ENCODE measurements at regions not wholly inside any gene's neighbourhood (a gene's known extent, or its start where the extent isn't known, plus 50 kb on each side); places are given as distances from the start of the nearest gene placed in this dataset.
"Not testable (repeated sequence)": the region's sequence is repeated elsewhere in the genome, so short reads cannot be mapped to it uniquely, and the experiment has no call there.

DNA sequence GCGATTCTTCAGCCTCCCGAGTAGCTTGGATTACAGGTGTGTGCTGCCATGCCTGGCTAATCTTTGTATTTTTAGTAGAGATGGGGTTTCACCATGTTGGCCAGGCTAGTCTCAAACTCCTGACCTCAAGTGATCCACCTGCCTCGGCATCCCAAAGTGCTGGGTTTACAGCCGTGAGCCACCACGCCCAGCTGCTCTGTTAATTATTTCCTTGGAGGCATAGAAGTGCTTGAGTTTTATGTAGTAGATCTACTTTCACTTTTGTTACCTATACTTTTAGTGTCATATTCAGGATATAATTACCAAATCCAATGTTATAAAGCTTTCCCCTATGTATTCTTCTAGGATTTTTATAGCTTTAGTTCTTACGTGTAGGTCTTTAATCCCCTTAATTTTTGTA, 1093.0 kb downstream of the GATA3 start:
- H3K27ac ChIP-seq = no peak overlapping the region
- H3K27me3 ChIP-seq = no peaks in the 10 kb centered on the region
- TF ChIP-seq Cebpa-rat (IDR thresholded peaks at IDR 0.05) = no peak
- no peaks in the 10 kb centered on the region for H3K9me3 ChIP-seq (replicated peaks in 1 of 11)
- H4K20me1 ChIP-seq = no peaks in the 10 kb centered on the region
- H3K9ac ChIP-seq = no peak overlapping the region
- no peak overlapping the region for H3K4me3 ChIP-seq
- no peak overlapping the region for H3K4me2 ChIP-seq
- H3K36me3 ChIP-seq = no peaks in the 10 kb centered on the region
- no peaks in the 10 kb centered on the region for H3K4me1 ChIP-seq

DNA sequence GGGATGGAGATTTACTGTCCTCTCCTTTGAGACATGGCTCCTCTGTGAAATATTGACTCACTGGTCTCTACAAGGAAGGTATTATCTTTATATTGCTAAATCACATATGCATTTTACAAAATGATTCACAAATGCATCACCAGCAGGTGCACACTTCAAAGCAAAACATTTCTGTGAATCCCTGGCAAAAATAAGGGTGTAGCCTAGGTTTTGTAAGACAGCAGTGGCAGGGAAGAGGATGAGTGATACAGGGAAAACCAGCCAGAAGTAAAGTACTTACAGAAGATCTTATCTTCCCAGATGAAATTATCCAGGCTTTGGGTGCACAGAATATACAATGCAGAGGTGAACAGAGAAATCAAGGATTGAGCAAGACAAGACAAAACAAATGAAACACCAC, 1094.6 kb downstream of the GATA3 start:
- TF ChIP-seq Cebpa-rat (IDR thresholded peaks at IDR 0.05) = no peak
- Histone ChIP-seq H3K4me2 (no peak overlapping the region), H3K36me3 (no peaks in the 10 kb centered on the region), H3K9ac (no peak overlapping the region), H4K20me1 (no peaks in the 10 kb centered on the region), H3K27ac (no peak overlapping the region), H3K27me3 (no peaks in the 10 kb centered on the region), H3K4me3 (no peak overlapping the region), H3K9me3 (replicated peaks in 1 of 11) (no peaks in the 10 kb centered on the region), H3K4me1 (no peaks in the 10 kb centered on the region)

GRCh38 chr10:9153057-9153456, 1098.6 kb downstream of the GATA3 start:
- not testable (repeated sequence) for H3K9me3 ChIP-seq (replicated peaks in 1 of 11)

DNA sequence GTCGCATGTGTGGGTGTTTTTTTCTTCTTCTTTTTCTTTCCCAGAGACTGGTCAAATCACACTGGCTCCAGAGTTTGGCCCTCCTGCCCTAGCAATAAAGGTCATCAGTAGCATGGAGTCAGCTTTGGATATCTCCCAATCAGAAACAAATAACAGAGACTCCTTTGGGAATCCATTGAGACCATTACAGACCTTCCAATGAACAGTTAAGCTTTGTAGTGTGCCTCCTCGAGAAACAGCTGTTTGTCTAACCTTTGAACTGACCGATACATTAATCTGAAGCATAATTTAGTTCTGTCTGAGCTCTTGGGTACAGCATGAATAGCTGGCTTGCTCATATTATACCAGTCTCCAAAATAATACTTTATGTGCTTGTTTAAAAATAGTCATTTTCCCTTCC, 1103.2 kb downstream of the GATA3 start:
- H3K36me3 ChIP-seq = no peaks in the 10 kb centered on the region
- H3K9me3 ChIP-seq (replicated peaks in 1 of 11) = peaks cover 16 to 27% (median 20%) of the 10 kb centered on the region in 11 experiments
- no peak overlapping the region for H3K4me2 ChIP-seq
- H4K20me1 ChIP-seq = no peaks in the 10 kb centered on the region
- no peak for TF ChIP-seq Cebpa-rat (IDR thresholded peaks at IDR 0.05)
- H3K4me3 ChIP-seq = no peak overlapping the region
- no peaks in the 10 kb centered on the region for H3K4me1 ChIP-seq
- no peak overlapping the region for H3K9ac ChIP-seq
- H3K27me3 ChIP-seq = no peaks in the 10 kb centered on the region
- H3K27ac ChIP-seq = no peak overlapping the region

More at GRCh38 chr10:9153057-9153456, 1098.6 kb downstream of the GATA3 start:
- H3K36me3 ChIP-seq, H3K9ac ChIP-seq, H3K27ac ChIP-seq, H3K4me1 ChIP-seq, H3K4me2 ChIP-seq, H3K4me3 ChIP-seq, H4K20me1 ChIP-seq, H3K27me3 ChIP-seq: not testable (repeated sequence)

DNA sequence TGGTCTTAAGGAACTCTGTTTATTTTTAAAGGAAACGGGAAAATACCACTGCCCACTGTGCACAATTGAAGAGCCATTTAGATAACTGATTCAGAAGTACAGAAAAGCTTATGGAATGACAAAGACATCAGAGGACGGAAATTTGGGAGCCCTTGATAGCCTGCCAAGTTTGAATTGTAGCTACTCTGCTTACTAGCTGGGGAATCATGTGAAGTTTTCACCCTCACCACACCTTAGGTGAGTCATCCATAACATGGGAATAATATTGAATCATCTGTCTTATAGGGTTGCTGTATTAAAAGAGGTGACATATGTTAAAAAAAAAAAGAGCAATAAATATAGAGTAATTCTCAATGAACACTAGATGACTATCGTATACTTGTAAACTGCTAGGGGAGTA, 1104.2 kb downstream of the GATA3 start:
- H4K20me1 ChIP-seq = no peaks in the 10 kb centered on the region
- no peak overlapping the region for H3K27ac ChIP-seq

GRCh38 chr10:9160275-9160674, 1105.8 kb downstream of the GATA3 start:
- Histone ChIP-seq H3K27me3 (no peaks in the 10 kb centered on the region), H3K36me3 (no peaks in the 10 kb centered on the region), H3K27ac (no peak overlapping the region), H4K20me1 (no peaks in the 10 kb centered on the region), H3K4me1 (no peaks in the 10 kb centered on the region), H3K9ac (no peak overlapping the region), H3K4me3 (no peak overlapping the region), H3K4me2 (no peak overlapping the region), H3K9me3 (replicated peaks in 1 of 11) (peaks cover 16 to 27% (median 20%) of the 10 kb centered on the region in 11 experiments)
- no peak for TF ChIP-seq Cebpa-rat (IDR thresholded peaks at IDR 0.05)

More for the DNA sequence above, 1104.2 kb downstream of the GATA3 start:
- Histone ChIP-seq H3K9me3 (replicated peaks in 1 of 11) (peaks cover 16 to 27% (median 20%) of the 10 kb centered on the region in 11 experiments), H3K27me3 (no peaks in the 10 kb centered on the region), H3K9ac (no peak overlapping the region), H3K36me3 (no peaks in the 10 kb centered on the region), H3K4me3 (no peak overlapping the region), H3K4me2 (no peak overlapping the region), H3K4me1 (no peaks in the 10 kb centered on the region)
- no peak for TF ChIP-seq Cebpa-rat (IDR thresholded peaks at IDR 0.05)

- Histone ChIP-seq H3K36me3 (no peaks in the 10 kb centered on the region), H3K9me3 (replicated peaks in 1 of 11) (peaks cover 16 to 27% (median 20%) of the 10 kb centered on the region in 11 experiments), H3K27me3 (no peaks in the 10 kb centered on the region), H3K4me1 (no peaks in the 10 kb centered on the region), H3K4me3 (no peak overlapping the region), H3K27ac (no peak overlapping the region), H3K4me2 (no peak overlapping the region), H4K20me1 (no peaks in the 10 kb centered on the region), H3K9ac (no peak overlapping the region)
- TF ChIP-seq Cebpa-rat (IDR thresholded peaks at IDR 0.05) = no peak
These were observed 1109.2 kb downstream of the GATA3 start for GRCh38 chr10:9163699-9164098.

DNA sequence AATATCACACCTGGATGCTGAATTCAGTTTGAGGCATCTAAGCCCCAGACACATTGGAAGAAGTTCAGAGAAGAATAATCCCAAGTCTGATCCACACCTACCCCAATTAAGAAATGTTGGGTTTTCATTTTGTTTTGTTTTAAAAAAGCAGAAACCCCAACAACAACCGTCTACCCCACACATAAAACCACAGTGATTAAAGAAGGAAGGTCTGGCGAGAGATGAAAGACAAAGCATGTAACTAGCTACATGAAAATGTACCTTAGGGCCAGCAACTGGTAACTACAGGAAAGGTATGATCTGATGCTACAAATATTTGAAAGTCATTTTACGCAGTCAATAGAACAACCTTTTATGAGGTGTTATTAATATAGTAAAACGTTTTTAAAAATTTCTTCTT, 1112.3 kb downstream of the GATA3 start:
- H3K9ac ChIP-seq = no peak overlapping the region
- no peaks in the 10 kb centered on the region for H3K4me1 ChIP-seq
- no peak for TF ChIP-seq Cebpa-rat (IDR thresholded peaks at IDR 0.05)
- no peak overlapping the region for H3K27ac ChIP-seq
- H3K36me3 ChIP-seq = no peaks in the 10 kb centered on the region
- peaks cover 0 to 5% (median 0%) of the 10 kb centered on the region in 11 experiments; a peak in 1 of 22 replicates for H3K9me3 ChIP-seq (replicated peaks in 1 of 11)
- no peak overlapping the region for H3K4me2 ChIP-seq
- H3K4me3 ChIP-seq = no peak overlapping the region
- H4K20me1 ChIP-seq = no peaks in the 10 kb centered on the region
- no peaks in the 10 kb centered on the region for H3K27me3 ChIP-seq

- H4K20me1 ChIP-seq = no peaks in the 10 kb centered on the region
- no peak overlapping the region for H3K4me3 ChIP-seq
- H3K9me3 ChIP-seq (replicated peaks in 1 of 11) = peaks cover 0 to 8% (median 6%) of the 10 kb centered on the region in 11 experiments; a peak in 8 of 22 replicates
- H3K36me3 ChIP-seq = no peaks in the 10 kb centered on the region
- no peak for TF ChIP-seq Cebpa-rat (IDR thresholded peaks at IDR 0.05)
- H3K27me3 ChIP-seq = no peaks in the 10 kb centered on the region
- no peak overlapping the region for H3K27ac ChIP-seq
- no peak overlapping the region for H3K9ac ChIP-seq
- H3K4me2 ChIP-seq = no peak overlapping the region
- H3K4me1 ChIP-seq = peaks cover 12 to 20% (median 16%) of the 10 kb centered on the region in 10 experiments; a peak in 18 of 20 replicates
These were observed 1117.8 kb downstream of the GATA3 start for GRCh38 chr10:9172276-9172675.

DNA sequence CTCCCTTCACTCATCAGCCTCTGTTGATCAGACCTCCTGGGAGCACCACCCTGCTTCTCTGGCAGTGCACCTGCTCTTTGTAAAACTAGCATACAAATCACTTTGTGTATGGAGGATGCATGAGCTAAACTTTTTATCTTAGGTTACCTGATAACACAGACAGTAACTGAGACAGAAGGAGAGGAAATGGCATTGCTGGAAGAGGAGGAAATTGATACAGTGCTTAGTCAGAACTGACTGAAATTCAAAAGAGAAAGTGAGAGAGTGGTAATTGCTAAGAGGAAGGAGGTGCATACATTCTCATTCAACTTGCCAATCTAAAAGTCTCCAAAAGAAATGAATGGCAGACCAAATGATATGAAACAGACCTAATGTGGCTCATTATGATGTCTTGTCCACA, 1120.7 kb downstream of the GATA3 start:
- H4K20me1 ChIP-seq = no peaks in the 10 kb centered on the region
- H3K9me3 ChIP-seq (replicated peaks in 1 of 11) = peaks cover 0 to 8% (median 6%) of the 10 kb centered on the region in 11 experiments; a peak in 8 of 22 replicates
- no peak for TF ChIP-seq Cebpa-rat (IDR thresholded peaks at IDR 0.05)
- no peak overlapping the region for H3K9ac ChIP-seq
- H3K4me3 ChIP-seq = no peak overlapping the region
- no peaks in the 10 kb centered on the region for H3K36me3 ChIP-seq
- H3K27me3 ChIP-seq = no peaks in the 10 kb centered on the region
- H3K4me2 ChIP-seq = peak overlapping the region in 10 of 11 experiments; percentile 11 to 49 (median 39); a peak in 17 of 22 replicates
- H3K4me1 ChIP-seq = peaks cover 12 to 20% (median 16%) of the 10 kb centered on the region in 10 experiments; a peak in 18 of 20 replicates
- no peak overlapping the region for H3K27ac ChIP-seq

GRCh38 chr10:9183197-9183880, 1128.9 kb downstream of the GATA3 start:
- not testable (repeated sequence) for H3K4me2 ChIP-seq; H3K9ac ChIP-seq; H3K4me1 ChIP-seq; H3K9me3 ChIP-seq (replicated peaks in 1 of 11); H3K36me3 ChIP-seq; H3K27ac ChIP-seq; H4K20me1 ChIP-seq; H3K27me3 ChIP-seq; H3K4me3 ChIP-seq
